Activated CD4-positive, alpha-beta T cell treated with anti-CD3 and anti-CD28 coated beads for 48 hours (primary cell): ENCODE measurements at regions not wholly inside any gene's neighbourhood (a gene's known extent, or its start where the extent isn't known, plus 50 kb on each side); places are given as distances from the start of the nearest gene placed in this dataset.
"Not testable (repeated sequence)": the region's sequence is repeated elsewhere in the genome, so short reads cannot be mapped to it uniquely, and the experiment has no call there.

Experiments used
- DNase-seq: peaks from one replicate; pipeline ENCODE4 v3.0.0-alpha.2; 2020

GRCh38 chr13:53101883-53102282, 73.3 kb downstream of the OLFM4 start:
- no peak for DNase-seq

GRCh38 chr13:53104136-53104535, 75.5 kb downstream of the OLFM4 start:
- no peak for DNase-seq

- DNase-seq = no peak
Measured at GRCh38 chr13:53105477-53105876, 76.9 kb downstream of the OLFM4 start.

GRCh38 chr13:53105890-53106289, 77.3 kb downstream of the OLFM4 start:
- no peak for DNase-seq

GRCh38 chr13:53110181-53110580, 81.6 kb downstream of the OLFM4 start:
- no peak for DNase-seq

GRCh38 chr13:53110614-53111013, 82.0 kb downstream of the OLFM4 start:
- DNase-seq = no peak

- DNase-seq = no peak
Measured at GRCh38 chr13:53112522-53112921, 83.9 kb downstream of the OLFM4 start.

- not testable (repeated sequence) for DNase-seq
Measured at GRCh38 chr13:53117048-53117447, 88.4 kb downstream of the OLFM4 start.

GRCh38 chr13:53121131-53121773, 92.6 kb downstream of the OLFM4 start:
- no peak for DNase-seq

- no peak for DNase-seq
Measured at GRCh38 chr13:53121919-53122318, 93.3 kb downstream of the OLFM4 start.

GRCh38 chr13:53123536-53123935, 94.9 kb downstream of the OLFM4 start:
- DNase-seq = no peak

GRCh38 chr13:53124623-53125022, 96.0 kb downstream of the OLFM4 start:
- no peak for DNase-seq

GRCh38 chr13:53126841-53127245, 98.2 kb downstream of the OLFM4 start:
- no peak for DNase-seq

GRCh38 chr13:53127373-53127772, 98.8 kb downstream of the OLFM4 start:
- no peak for DNase-seq

GRCh38 chr13:53129864-53130393, 101.3 kb downstream of the OLFM4 start:
- DNase-seq = no peak

- DNase-seq = no peak
Measured at GRCh38 chr13:53131361-53131760, 102.7 kb downstream of the OLFM4 start.

GRCh38 chr13:53135301-53135700, 106.7 kb downstream of the OLFM4 start:
- DNase-seq = no peak

- no peak for DNase-seq
Measured at GRCh38 chr13:53136554-53137215, 108.1 kb downstream of the OLFM4 start.

GRCh38 chr13:53137779-53138178, 109.2 kb downstream of the OLFM4 start:
- DNase-seq = no peak

GRCh38 chr13:53138376-53139036, 109.9 kb downstream of the OLFM4 start:
- no peak for DNase-seq

- no peak for DNase-seq
Measured at GRCh38 chr13:53141336-53141735, 112.7 kb downstream of the OLFM4 start.

GRCh38 chr13:53142306-53142705, 113.7 kb downstream of the OLFM4 start:
- no peak for DNase-seq

GRCh38 chr13:53143757-53144339, 115.2 kb downstream of the OLFM4 start:
- no peak for DNase-seq

GRCh38 chr13:53144826-53145225, 116.2 kb downstream of the OLFM4 start:
- DNase-seq = no peak
